H1 (cell line): ENCODE measurements at regions not wholly inside any gene's neighbourhood (a gene's known extent, or its start where the extent isn't known, plus 50 kb on each side); places are given as distances from the start of the nearest gene placed in this dataset.
"Not testable (repeated sequence)": the region's sequence is repeated elsewhere in the genome, so short reads cannot be mapped to it uniquely, and the experiment has no call there.

Experiments used
- CTCF ChIA-PET: fragments of 300-600 bp; sonication (Branson Sonifier 250); formaldehyde crosslinking; loops from one replicate; lab custom pipeline; 2021; ENCODE audit not compliant: partially characterized antibody; lab: Charles Lee
- POLR2A ChIA-PET: fragments of 300-600 bp; sonication (Branson Sonifier 250); formaldehyde crosslinking; loops from one replicate; lab custom pipeline; 2021; ENCODE audit warnings: inconsistent platforms; ENCODE audit not compliant: partially characterized antibody; lab: Charles Lee
- DNase-seq, 2 experiments: peaks; one replicate each; pipeline versions ENCODE4 v3.0.0 to v3.0.0-alpha.2; 2010 to 2022; ENCODE audit warnings: low spot score in 2 of 2, low read depth in 1 of 2, mixed read lengths in 1 of 2
- FAIRE-seq: peaks from 2 replicates; lab custom pipeline; 2011; peaks lifted over from hg19 to GRCh38; lab: Jason Lieb, UNC
- H2AFZ ChIP-seq: 2 replicates; pipeline ENCODE4 v1.8.1; 2012; ENCODE audit warnings: low read length, inconsistent platforms
- H2AK5ac ChIP-seq: 2 replicates; pipeline ENCODE4 v1.6.1; 2013; ENCODE audit warnings: low read depth, low read length
- H2BK120ac ChIP-seq: replicated peaks from 2 replicates; pipeline ENCODE3; 2013; ENCODE audit warnings: low read depth, low read length, inconsistent platforms
- H2BK12ac ChIP-seq: 2 replicates; pipeline ENCODE4 v1.6.1; 2013; ENCODE audit warnings: low read depth, low read length
- H2BK15ac ChIP-seq: 2 replicates; pipeline ENCODE4 v1.6.1; 2013; ENCODE audit warnings: low read length
- H2BK20ac ChIP-seq: 2 replicates; pipeline ENCODE4 v1.6.1; 2013; ENCODE audit warnings: low read length
- H2BK5ac ChIP-seq: 2 replicates; pipeline ENCODE4 v1.6.1; 2013; ENCODE audit warnings: low read depth, low read length
- H3K14ac ChIP-seq: 2 replicates; pipeline ENCODE4 v1.6.1; 2013; ENCODE audit warnings: inconsistent platforms; ENCODE audit not compliant: insufficient read length
- H3K18ac ChIP-seq: 2 replicates; pipeline ENCODE4 v1.6.1; 2013; ENCODE audit warnings: low read length; ENCODE audit errors: extremely low read depth
- H3K23ac ChIP-seq: 2 replicates; pipeline ENCODE4 v1.6.1; 2013; ENCODE audit warnings: inconsistent platforms; ENCODE audit not compliant: insufficient read length
- H3K23me2 ChIP-seq: 2 replicates; pipeline ENCODE4 v1.6.1; 2013; ENCODE audit warnings: low read depth, low read length
- H3K27ac ChIP-seq: 2 replicates; pipeline ENCODE4 v1.6.1; 2011; ENCODE audit warnings: low read depth, low read length, inconsistent platforms
- H3K27me3 ChIP-seq, 4 experiments: replicated peaks in 1 of 4; 1 replicate in 1 of 4; 2 replicates in 3 of 4; pipeline versions ENCODE4 v1.6.1 to v1.8.1; 2011 to 2013; ENCODE audit warnings: low read length in 3 of 4, mild to moderate bottlenecking in 3 of 4, inconsistent platforms in 2 of 4, mixed read lengths in 2 of 4, moderate library complexity in 1 of 4; ENCODE audit not compliant: control insufficient read depth in 3 of 4, insufficient read depth in 3 of 4; ENCODE audit errors: extremely low read depth in 1 of 4
- H3K36me3 ChIP-seq, 4 experiments: 2 replicates each; pipeline versions ENCODE4 v1.6.1 to v1.8.1; 2011 to 2013; ENCODE audit warnings: mild to moderate bottlenecking in 4 of 4, low read length in 3 of 4, moderate library complexity in 2 of 4, control low read depth in 1 of 4, inconsistent platforms in 1 of 4; ENCODE audit not compliant: insufficient read depth in 4 of 4, control insufficient read depth in 2 of 4
- H3K4ac ChIP-seq: replicated peaks from 2 replicates; pipeline ENCODE3; 2013; ENCODE audit warnings: low read length, low read depth, mixed read lengths, inconsistent platforms; ENCODE audit not compliant: insufficient read length
- H3K4me1 ChIP-seq, 4 experiments: replicated peaks in 1 of 4; 1 replicate in 1 of 4; 2 replicates in 3 of 4; pipeline versions ENCODE4 v1.6.1 to v1.8.1; 2011 to 2013; ENCODE audit warnings: low read length in 3 of 4, inconsistent platforms in 2 of 4, mixed read lengths in 1 of 4; ENCODE audit not compliant: insufficient read depth in 4 of 4, control insufficient read depth in 3 of 4
- H3K4me2 ChIP-seq, 2 experiments: 2 replicates each; pipeline versions ENCODE4 v1.6.1 to v1.8.1; 2011 to 2013; ENCODE audit warnings: low read depth in 2 of 2, low read length in 2 of 2, control low read depth in 1 of 2, inconsistent platforms in 1 of 2, mild to moderate bottlenecking in 1 of 2; ENCODE audit not compliant: insufficient read depth in 1 of 2
- H3K4me3 ChIP-seq, 4 experiments: fragments of 200-600, 300-600 bp in 1 of 4; sonication (generic), shearing (Covaris generic), sonication (Bioruptor Twin) in 1 of 4; 2 replicates each; pipeline versions ENCODE4 v1.5.1 to v1.8.1; 2011 to 2016; ENCODE audit warnings: low read length in 4 of 4, low read depth in 3 of 4, control low read depth in 2 of 4, inconsistent platforms in 2 of 4, mild to moderate bottlenecking in 2 of 4, mixed read lengths in 1 of 4, moderate library complexity in 1 of 4; ENCODE audit not compliant: insufficient read depth in 2 of 4; ENCODE audit errors: extremely low read depth in 1 of 4
- H3K56ac ChIP-seq: replicated peaks from 2 replicates; pipeline ENCODE3; 2013; ENCODE audit warnings: low read depth, mild to moderate bottlenecking, mixed read lengths, low read length, inconsistent platforms; ENCODE audit not compliant: insufficient read length
- H3K79me1 ChIP-seq: 2 replicates; pipeline ENCODE4 v1.6.1; 2013; ENCODE audit warnings: low read depth, low read length, control low read depth
- H3K79me2 ChIP-seq, 2 experiments: 2 replicates each; pipeline versions ENCODE4 v1.6.1 to v1.8.1; 2012 to 2013; ENCODE audit warnings: low read length in 2 of 2, mild to moderate bottlenecking in 2 of 2, inconsistent platforms in 1 of 2; ENCODE audit not compliant: insufficient read depth in 2 of 2, control insufficient read depth in 1 of 2
- H3K9ac ChIP-seq, 4 experiments: replicated peaks in 1 of 4; 1 replicate in 1 of 4; 2 replicates in 3 of 4; pipeline versions ENCODE4 v1.6.1 to v1.8.1; 2011 to 2013; ENCODE audit warnings: low read depth in 3 of 4, low read length in 3 of 4, control low read depth in 2 of 4, mild to moderate bottlenecking in 2 of 4, moderate library complexity in 2 of 4, inconsistent platforms in 1 of 4; ENCODE audit errors: extremely low read depth in 1 of 4
- H3K9me3 ChIP-seq, 2 experiments: 2 replicates each; pipeline versions ENCODE4 v1.6.1 to v1.8.1; 2012 to 2013; ENCODE audit warnings: mild to moderate bottlenecking in 2 of 2, moderate library complexity in 2 of 2, control low read depth in 1 of 2, inconsistent platforms in 1 of 2, low read depth in 1 of 2, low read length in 1 of 2, mixed read lengths in 1 of 2; ENCODE audit not compliant: insufficient read depth in 2 of 2
- H4K20me1 ChIP-seq, 2 experiments: replicated peaks in 1 of 2; 2 replicates each; pipeline versions ENCODE3 to v1.8.1; 2011 to 2013; ENCODE audit warnings: inconsistent platforms in 2 of 2, low read length in 2 of 2, mild to moderate bottlenecking in 1 of 2; ENCODE audit not compliant: insufficient read depth in 2 of 2, control insufficient read depth in 1 of 2
- H4K5ac ChIP-seq: 2 replicates; pipeline ENCODE4 v1.6.1; 2013; ENCODE audit warnings: low read length, low read depth, mixed read lengths, inconsistent platforms; ENCODE audit not compliant: insufficient read length
- H4K8ac ChIP-seq: 2 replicates; pipeline ENCODE4 v1.8.0; 2013; ENCODE audit warnings: mild to moderate bottlenecking, moderate library complexity, low read length, inconsistent platforms; ENCODE audit not compliant: insufficient read depth; ENCODE audit errors: extremely low read depth
- H4K91ac ChIP-seq: replicated peaks from 2 replicates; pipeline ENCODE3; 2013; ENCODE audit warnings: low read length, mixed read lengths, inconsistent platforms; ENCODE audit not compliant: insufficient read length
- CREB1 ChIP-seq: IDR thresholded peaks from 2 replicates; pipeline ENCODE4 v1.6.1; 2012; ENCODE audit warnings: inconsistent platforms
- KDM5A ChIP-seq: fragments of 200-600 bp; IDR thresholded peaks from 2 replicates; pipeline ENCODE4 v1.7.1; 2012; ENCODE audit warnings: mild to moderate bottlenecking, low read length, inconsistent platforms, mixed read lengths
- RBBP5 ChIP-seq: IDR thresholded peaks from 2 replicates; pipeline ENCODE4 v1.7.1; 2012; ENCODE audit warnings: low read depth, mild to moderate bottlenecking, inconsistent platforms, low read length, moderate library complexity, borderline replicate concordance
- WGBS, 2 experiments: shearing (Covaris generic) in 1 of 2; methylation state at CpG; one replicate each; pipeline versions ENCODE4 v1.1.6 to v1.1.7; 2013 to 2015; ENCODE audit warnings: low lambda C conversion rate in 2 of 2, mixed read lengths in 2 of 2, inconsistent platforms in 1 of 2, low coverage in 1 of 2, missing lambda C conversion rate in 1 of 2; ENCODE audit not compliant: insufficient replicate concordance in 2 of 2, insufficient coverage in 1 of 2, insufficient read length in 1 of 2; ENCODE audit errors: extremely low coverage in 1 of 2, missing lambda C conversion rate in 1 of 2; 5-methylcytosine and 5-hydroxymethylcytosine counted together
- TF ChIP-seq, protein P1 (sequence below): IDR thresholded peaks from 2 replicates; pipeline ENCODE4 v1.6.1; 2012; ENCODE audit warnings: inconsistent platforms

DNA sequence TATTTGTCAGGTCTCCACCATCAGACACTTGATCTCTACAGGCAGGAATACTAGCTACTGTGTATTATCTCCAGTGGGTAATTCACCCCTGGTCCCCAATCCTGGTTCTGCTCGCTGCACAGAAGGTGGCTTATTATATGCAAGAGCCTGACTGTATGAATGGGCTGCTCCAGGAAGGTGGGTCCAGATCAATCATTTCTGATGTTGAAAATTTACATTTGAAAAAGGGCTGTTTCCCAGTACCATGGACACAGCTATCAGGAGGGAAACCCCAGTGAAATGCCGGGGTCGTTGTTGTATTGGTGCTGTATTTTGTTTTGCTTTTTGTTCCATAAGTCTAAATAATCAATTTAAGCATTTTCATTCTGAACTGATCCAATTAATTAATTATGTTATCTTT is 367.6 kb downstream of the RND3 start (continued):
- TF ChIP-seq, protein P1, sequence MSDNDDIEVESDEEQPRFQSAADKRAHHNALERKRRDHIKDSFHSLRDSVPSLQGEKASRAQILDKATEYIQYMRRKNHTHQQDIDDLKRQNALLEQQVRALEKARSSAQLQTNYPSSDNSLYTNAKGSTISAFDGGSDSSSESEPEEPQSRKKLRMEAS, result no peak
- TF ChIP-seq RBBP5 (no peak), KDM5A (no peak), CREB1 (no peak)

DNA sequence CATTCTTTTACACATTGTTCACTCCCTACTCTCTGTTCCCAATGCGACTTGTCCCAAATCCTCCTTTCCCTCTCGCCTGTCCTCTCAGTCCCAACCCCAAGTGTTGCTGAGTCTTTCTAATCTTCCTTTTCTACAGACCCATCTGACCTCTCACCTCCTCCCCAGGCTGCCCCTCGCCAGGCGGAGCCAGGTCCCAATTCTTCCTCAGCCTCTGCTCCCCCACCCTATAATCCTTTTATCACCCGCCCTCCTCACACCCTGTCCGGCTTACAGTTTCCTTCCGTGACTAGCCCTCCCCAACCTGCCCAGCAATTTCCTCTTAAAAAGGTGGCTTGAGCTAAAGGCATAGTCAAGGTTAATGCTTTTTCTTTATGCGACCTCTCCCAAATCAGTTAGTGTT is 373.4 kb downstream of the RND3 start:
- H4K8ac ChIP-seq, H3K4me1 ChIP-seq, DNase-seq, H4K20me1 ChIP-seq, H2BK120ac ChIP-seq, H2AK5ac ChIP-seq, H3K36me3 ChIP-seq, H4K5ac ChIP-seq, POLR2A ChIA-PET, H3K23ac ChIP-seq, H3K56ac ChIP-seq, H2BK15ac ChIP-seq, H3K23me2 ChIP-seq, H2BK20ac ChIP-seq, H3K14ac ChIP-seq, H3K79me2 ChIP-seq, H2BK5ac ChIP-seq, H3K27me3 ChIP-seq, FAIRE-seq, H3K4me3 ChIP-seq, CTCF ChIA-PET, H3K4me2 ChIP-seq, H2AFZ ChIP-seq, H3K4ac ChIP-seq, H3K9ac ChIP-seq, H4K91ac ChIP-seq, H3K79me1 ChIP-seq, H2BK12ac ChIP-seq, H3K9me3 ChIP-seq, H3K18ac ChIP-seq, H3K27ac ChIP-seq: not testable (repeated sequence)
- WGBS, 2 experiments, result 84% methylated on average over 7 of the region's 8 CpGs; no CpG with 5 or more reads in 1 of the 2 experiments
